ENCODE measurements at regions not wholly inside any gene's neighbourhood (a gene's known extent, or its start where the extent isn't known, plus 50 kb on each side); places are given as distances from the start of the nearest gene placed in this dataset.

DNA sequence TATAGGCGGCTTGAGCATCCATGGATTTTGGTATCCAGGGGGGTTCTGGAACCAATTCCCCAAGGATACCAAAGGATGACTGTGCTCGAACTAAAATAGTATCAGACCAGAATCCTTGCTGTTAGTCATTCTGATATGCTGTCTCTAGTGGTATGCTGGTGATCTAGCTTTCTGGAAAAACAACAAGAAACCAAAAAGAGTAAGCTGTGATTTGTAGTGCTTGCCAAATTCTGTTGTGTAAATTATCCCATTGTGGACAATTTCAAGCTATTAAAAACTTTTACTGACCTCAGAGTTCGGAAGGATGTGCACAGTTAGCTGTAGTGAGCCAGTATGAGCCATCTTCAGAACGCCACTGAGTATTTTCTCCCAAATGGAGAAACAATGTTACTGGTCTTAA, 99.0 kb upstream of the FBN2 start:
- TF ChIP-seq CTCF (IDR thresholded peaks at IDR 0.05) (no peak), POLR2AphosphoS5 (IDR thresholded peaks at IDR 0.05) (no peak)
